ENCODE measurements at regions not wholly inside any gene's neighbourhood (a gene's known extent, or its start where the extent isn't known, plus 50 kb on each side); places are given as distances from the start of the nearest gene placed in this dataset.

DNA sequence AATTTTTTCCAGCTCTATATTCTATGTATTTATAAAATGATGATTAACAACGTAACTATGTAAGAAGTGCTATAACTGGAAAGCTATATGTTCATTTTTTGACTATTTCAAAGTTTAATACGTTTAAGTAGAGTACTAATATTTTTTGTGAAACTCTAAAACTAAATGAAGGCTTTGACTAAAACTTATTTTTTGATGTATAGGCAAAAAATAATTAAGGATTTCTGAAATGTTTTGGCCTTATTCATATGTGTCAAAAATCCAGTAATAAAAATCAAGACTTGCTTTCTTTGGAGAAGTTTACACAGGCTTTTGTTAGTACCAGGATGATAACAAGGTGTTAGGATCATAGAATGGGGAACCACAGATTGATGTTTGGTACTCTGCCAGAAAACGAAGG lies 58.2 kb upstream of the ZEB2 start:
- TF ChIP-seq, protein P1, sequence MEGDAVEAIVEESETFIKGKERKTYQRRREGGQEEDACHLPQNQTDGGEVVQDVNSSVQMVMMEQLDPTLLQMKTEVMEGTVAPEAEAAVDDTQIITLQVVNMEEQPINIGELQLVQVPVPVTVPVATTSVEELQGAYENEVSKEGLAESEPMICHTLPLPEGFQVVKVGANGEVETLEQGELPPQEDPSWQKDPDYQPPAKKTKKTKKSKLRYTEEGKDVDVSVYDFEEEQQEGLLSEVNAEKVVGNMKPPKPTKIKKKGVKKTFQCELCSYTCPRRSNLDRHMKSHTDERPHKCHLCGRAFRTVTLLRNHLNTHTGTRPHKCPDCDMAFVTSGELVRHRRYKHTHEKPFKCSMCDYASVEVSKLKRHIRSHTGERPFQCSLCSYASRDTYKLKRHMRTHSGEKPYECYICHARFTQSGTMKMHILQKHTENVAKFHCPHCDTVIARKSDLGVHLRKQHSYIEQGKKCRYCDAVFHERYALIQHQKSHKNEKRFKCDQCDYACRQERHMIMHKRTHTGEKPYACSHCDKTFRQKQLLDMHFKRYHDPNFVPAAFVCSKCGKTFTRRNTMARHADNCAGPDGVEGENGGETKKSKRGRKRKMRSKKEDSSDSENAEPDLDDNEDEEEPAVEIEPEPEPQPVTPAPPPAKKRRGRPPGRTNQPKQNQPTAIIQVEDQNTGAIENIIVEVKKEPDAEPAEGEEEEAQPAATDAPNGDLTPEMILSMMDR (IDR thresholded peaks at IDR 0.05): no peak
- TF ChIP-seq POLR2A (IDR thresholded peaks at IDR 0.05): no peak

All from testis (tissue), 2 donors.